HG03521 (cell line): ENCODE measurements at regions not wholly inside any gene's neighbourhood (a gene's known extent, or its start where the extent isn't known, plus 50 kb on each side); places are given as distances from the start of the nearest gene placed in this dataset.
"Not testable (repeated sequence)": the region's sequence is repeated elsewhere in the genome, so short reads cannot be mapped to it uniquely, and the experiment has no call there.

Experiments used
- ATAC-seq: cut with Tn5 transposase; IDR thresholded peaks from one replicate; pipeline ENCODE4 v1.9.1; 2021; ENCODE audit warnings: mild to moderate bottlenecking, moderate library complexity; ENCODE audit not compliant: unreplicated experiment

- no peak for ATAC-seq
Measured at GRCh38 chrX:137858106-137858505, 292.2 kb downstream of the ZIC3 start.

- ATAC-seq = no peak
Measured at GRCh38 chrX:137878401-137878800, 312.5 kb downstream of the ZIC3 start.

- no peak for ATAC-seq
Measured at GRCh38 chrX:137882960-137883359, 317.0 kb downstream of the ZIC3 start.

GRCh38 chrX:137884813-137885212 is 318.9 kb downstream of the ZIC3 start:
- not testable (repeated sequence) for ATAC-seq

GRCh38 chrX:137891431-137891830 is 325.5 kb downstream of the ZIC3 start:
- no peak for ATAC-seq

GRCh38 chrX:137896123-137896522 is 330.2 kb downstream of the ZIC3 start:
- no peak for ATAC-seq

GRCh38 chrX:137915466-137915865 is 349.5 kb downstream of the ZIC3 start:
- ATAC-seq = no peak

GRCh38 chrX:137916090-137916746 is 350.3 kb downstream of the ZIC3 start:
- no peak for ATAC-seq

- no peak for ATAC-seq
Measured at GRCh38 chrX:137926090-137926489, 360.2 kb downstream of the ZIC3 start.

- no peak for ATAC-seq
Measured at GRCh38 chrX:137929951-137930350, 364.0 kb downstream of the ZIC3 start.

- no peak for ATAC-seq
Measured at GRCh38 chrX:137930533-137930932, 364.6 kb downstream of the ZIC3 start.

- ATAC-seq = not testable (repeated sequence)
Measured at GRCh38 chrX:137934214-137934613, 368.3 kb downstream of the ZIC3 start.

- ATAC-seq = not testable (repeated sequence)
Measured at GRCh38 chrX:137934887-137935286, 369.0 kb downstream of the ZIC3 start.

- ATAC-seq = no peak
Measured at GRCh38 chrX:137945470-137945869, 379.5 kb downstream of the ZIC3 start.

GRCh38 chrX:137969191-137969590 is 403.3 kb downstream of the ZIC3 start:
- no peak for ATAC-seq

GRCh38 chrX:137982472-137983172 is 416.7 kb downstream of the ZIC3 start:
- ATAC-seq = no peak

- ATAC-seq = no peak
Measured at GRCh38 chrX:137988470-137988869, 422.5 kb downstream of the ZIC3 start.

- ATAC-seq = no peak
Measured at GRCh38 chrX:137998619-137999018, 432.7 kb downstream of the ZIC3 start.

- ATAC-seq = no peak
Measured at GRCh38 chrX:137999071-137999470, 433.1 kb downstream of the ZIC3 start.

- ATAC-seq = no peak
Measured at GRCh38 chrX:137999552-137999951, 433.6 kb downstream of the ZIC3 start.

- no peak for ATAC-seq
Measured at GRCh38 chrX:138001226-138001625, 435.3 kb downstream of the ZIC3 start.

- no peak for ATAC-seq
Measured at GRCh38 chrX:138006180-138006579, 440.3 kb downstream of the ZIC3 start.

GRCh38 chrX:138008281-138008680 is 442.4 kb downstream of the ZIC3 start:
- ATAC-seq = no peak
